Glutamatergic neuron (in vitro differentiated cells): ENCODE measurements at regions not wholly inside any gene's neighbourhood (a gene's known extent, or its start where the extent isn't known, plus 50 kb on each side); places are given as distances from the start of the nearest gene placed in this dataset.

ENCODE experiments used
- DNase-seq: peaks from one replicate; pipeline ENCODE4 v3.0.0; 2022
- H3K27ac Mint-ChIP-seq: one replicate; pipeline ENCODE4 v1.8.0; 2020; ENCODE audit warnings: mild to moderate bottlenecking, mixed read lengths, inconsistent platforms; ENCODE audit not compliant: unreplicated experiment
- H3K27me3 Mint-ChIP-seq: one replicate; pipeline ENCODE4 v1.8.0; 2020; ENCODE audit warnings: mild to moderate bottlenecking, moderate library complexity, mixed read lengths, inconsistent platforms; ENCODE audit not compliant: unreplicated experiment
- H3K36me3 Mint-ChIP-seq: one replicate; pipeline ENCODE4 v1.8.0; 2020; ENCODE audit warnings: mild to moderate bottlenecking, mixed read lengths, inconsistent platforms; ENCODE audit not compliant: unreplicated experiment
- H3K4me1 Mint-ChIP-seq: one replicate; pipeline ENCODE4 v1.8.0; 2020; ENCODE audit warnings: mild to moderate bottlenecking, low read depth, mixed read lengths, inconsistent platforms; ENCODE audit not compliant: unreplicated experiment
- H3K4me3 Mint-ChIP-seq: one replicate; pipeline ENCODE4 v1.8.0; 2020; ENCODE audit warnings: mild to moderate bottlenecking, mixed read lengths, inconsistent platforms; ENCODE audit not compliant: unreplicated experiment
- H3K9me3 Mint-ChIP-seq: one replicate; pipeline ENCODE4 v1.8.0; 2020; ENCODE audit warnings: mild to moderate bottlenecking, moderate library complexity, mixed read lengths, inconsistent platforms; ENCODE audit not compliant: unreplicated experiment
- CTCF ChIP-seq: fragments of 200-600 bp; sonication (generic); IDR thresholded peaks from one replicate; pipeline ENCODE4 v1.5.0; 2021; ENCODE audit not compliant: partially characterized antibody, unreplicated experiment

- TF ChIP-seq CTCF, result no peak
- Mint-ChIP-seq H3K27me3 (peaks cover 1% of the 10 kb centered on the region), H3K36me3 (no peaks in the 10 kb centered on the region), H3K4me3 (no peak overlapping the region), H3K4me1 (no peaks in the 10 kb centered on the region), H3K27ac (no peak overlapping the region), H3K9me3 (no peaks in the 10 kb centered on the region)
- no peak for DNase-seq
Observed at GRCh38 chr15:24017470-24017869, 330.4 kb upstream of the NDN start.

GRCh38 chr15:24039683-24040082 is 352.6 kb upstream of the NDN start:
- Mint-ChIP-seq H3K36me3 (peaks cover 7% of the 10 kb centered on the region), H3K27ac (no peak overlapping the region), H3K27me3 (peaks cover 2% of the 10 kb centered on the region), H3K4me3 (no peak overlapping the region), H3K9me3 (no peaks in the 10 kb centered on the region), H3K4me1 (no peaks in the 10 kb centered on the region)
- DNase-seq, result no peak
- no peak for TF ChIP-seq CTCF

GRCh38 chr15:24054547-24055245 is 367.6 kb upstream of the NDN start:
- no peak overlapping the region for H3K27ac Mint-ChIP-seq
- no peaks in the 10 kb centered on the region for H3K27me3 Mint-ChIP-seq
- DNase-seq, result no peak
- H3K4me1 Mint-ChIP-seq, result no peaks in the 10 kb centered on the region
- no peaks in the 10 kb centered on the region for H3K9me3 Mint-ChIP-seq
- no peaks in the 10 kb centered on the region for H3K36me3 Mint-ChIP-seq
- TF ChIP-seq CTCF, result no peak
- H3K4me3 Mint-ChIP-seq, result no peak overlapping the region

- Mint-ChIP-seq H3K4me1 (no peaks in the 10 kb centered on the region), H3K4me3 (no peak overlapping the region), H3K27ac (no peak overlapping the region), H3K27me3 (no peaks in the 10 kb centered on the region), H3K36me3 (no peaks in the 10 kb centered on the region), H3K9me3 (peaks cover 1% of the 10 kb centered on the region)
- no peak for DNase-seq
- no peak for TF ChIP-seq CTCF
Observed at GRCh38 chr15:24067733-24068501, 380.8 kb upstream of the NDN start.
